OCI-LY3 (cell line): ENCODE measurements at regions not wholly inside any gene's neighbourhood (a gene's known extent, or its start where the extent isn't known, plus 50 kb on each side); places are given as distances from the start of the nearest gene placed in this dataset.

Experiments
- CTCF ChIP-seq: fragments of 200-600, 300-600 bp; sonication (generic); IDR thresholded peaks from 2 replicates; pipeline ENCODE4 v1.5.1; 2014; ENCODE audit warnings: antibody characterized with exemption, low read length, low read depth
- EZH2phosphoT487 ChIP-seq: fragments of 200-600 bp; shearing (Covaris generic); IDR thresholded peaks from 2 replicates; pipeline ENCODE4 v1.6.1; 2018; ENCODE audit warnings: antibody characterized with exemption, mixed run types, low read depth

DNA sequence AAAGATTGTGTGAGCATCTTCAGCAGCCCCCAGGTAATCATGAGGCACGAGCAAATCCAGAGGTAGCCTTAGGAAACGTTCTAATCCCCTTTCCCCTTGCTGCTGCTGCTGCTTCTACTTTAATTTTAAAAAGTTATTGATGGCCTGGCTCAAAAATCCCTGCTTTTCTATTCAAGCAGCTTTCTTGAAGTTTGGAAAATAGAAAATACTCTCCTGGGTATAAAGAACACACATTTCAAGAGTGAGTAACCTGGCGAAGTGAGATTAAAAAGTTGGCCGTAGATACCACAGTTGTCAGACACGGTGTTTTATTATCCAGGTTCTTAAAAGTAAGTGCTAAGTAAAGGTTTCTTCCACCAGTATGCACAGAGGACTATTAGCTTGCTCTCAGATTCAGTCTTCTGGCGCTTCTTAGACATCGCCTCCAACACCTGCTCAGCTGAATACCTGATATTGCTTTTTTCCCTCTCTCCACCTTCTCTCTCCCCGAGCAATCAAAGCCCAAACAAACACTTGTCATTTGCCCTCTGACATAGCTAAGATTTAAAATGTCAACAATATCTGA, 150.7 kb downstream of the EDN3 start:
- TF ChIP-seq CTCF (no peak), EZH2phosphoT487 (no peak)
